NCI-H2107 treated with DMSO at 0.1 percent for 48 hours (cell line): ENCODE measurements at regions not wholly inside any gene's neighbourhood (a gene's known extent, or its start where the extent isn't known, plus 50 kb on each side); places are given as distances from the start of the nearest gene placed in this dataset.
A peak's percentile ranks its signal among the peaks of the same experiment; 100 is the strongest.

Experiments
- DNase-seq: peaks from one replicate; lab custom pipeline; 2025; ENCODE audit not compliant: unreplicated experiment; lab: John Stamatoyannopoulos, UW

DNA sequence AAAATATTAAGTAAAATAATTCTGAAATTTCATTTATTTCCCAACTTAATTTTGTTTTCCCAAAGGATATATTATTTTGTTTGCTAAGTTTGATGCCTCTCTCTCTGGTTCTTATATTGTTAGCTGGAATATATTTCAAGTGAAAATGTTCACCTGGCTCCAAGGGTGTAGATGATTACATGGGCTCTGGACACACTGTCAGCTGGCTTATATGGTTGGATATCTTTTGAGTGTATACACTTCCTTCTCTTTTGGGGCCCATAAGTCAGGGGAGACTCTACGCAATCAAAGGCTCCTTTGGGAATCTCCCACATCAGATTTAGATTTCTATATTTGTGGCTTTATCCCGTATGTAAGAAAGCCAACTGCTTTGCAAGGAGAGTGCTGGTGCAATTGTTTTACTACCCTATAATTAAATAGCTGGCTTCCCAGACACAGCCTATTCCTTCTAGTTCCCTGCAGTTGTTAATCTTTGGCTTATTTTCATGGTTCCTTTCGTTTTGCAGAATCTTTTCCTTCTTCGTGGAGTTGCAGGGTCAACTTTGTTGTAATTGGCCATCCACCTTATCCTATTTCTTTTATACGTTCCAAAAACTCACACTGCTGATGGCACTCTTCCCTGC, 225.7 kb downstream of the DPH6 start:
- no peak for DNase-seq

DNA sequence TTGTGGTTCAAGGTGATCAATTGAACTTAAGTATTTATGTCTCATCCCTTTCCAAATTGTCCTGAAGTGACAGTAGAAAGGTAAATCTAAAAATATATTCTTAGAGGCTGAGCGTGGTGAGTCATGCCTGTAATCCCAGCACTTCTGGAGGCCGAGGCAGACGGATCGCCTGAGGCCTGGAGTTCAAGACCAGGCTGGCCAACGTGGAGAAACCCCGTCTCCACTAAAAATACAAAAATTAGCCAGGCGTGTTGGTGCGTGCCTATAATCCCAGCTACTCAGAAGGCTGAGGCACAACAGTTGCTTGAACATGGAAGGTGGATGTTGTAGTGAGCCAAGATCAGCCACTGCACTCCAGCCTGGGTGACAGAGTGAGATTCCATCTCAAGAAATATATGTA, 226.6 kb downstream of the DPH6 start:
- no peak for DNase-seq

DNA sequence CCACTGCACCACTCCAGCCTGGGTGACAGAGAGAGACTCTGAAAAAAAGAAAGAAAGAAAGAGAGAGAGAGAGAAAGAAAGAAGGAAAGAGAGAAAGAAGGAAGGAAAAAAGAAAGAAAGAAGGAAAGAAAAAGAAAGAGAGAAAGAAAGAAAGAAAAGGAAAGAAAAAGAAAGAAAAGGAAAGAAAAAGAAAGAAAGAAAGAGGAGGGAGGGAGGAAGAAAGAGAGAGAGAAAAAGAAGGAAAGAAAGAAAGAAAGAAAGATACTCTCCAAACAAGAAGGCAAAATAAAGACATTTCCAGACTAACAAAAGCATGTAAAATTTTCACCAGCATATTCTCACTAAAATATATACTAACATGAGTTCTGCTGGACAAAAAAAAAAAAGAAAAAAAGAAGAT, 228.7 kb downstream of the DPH6 start:
- DNase-seq, result no peak

DNA sequence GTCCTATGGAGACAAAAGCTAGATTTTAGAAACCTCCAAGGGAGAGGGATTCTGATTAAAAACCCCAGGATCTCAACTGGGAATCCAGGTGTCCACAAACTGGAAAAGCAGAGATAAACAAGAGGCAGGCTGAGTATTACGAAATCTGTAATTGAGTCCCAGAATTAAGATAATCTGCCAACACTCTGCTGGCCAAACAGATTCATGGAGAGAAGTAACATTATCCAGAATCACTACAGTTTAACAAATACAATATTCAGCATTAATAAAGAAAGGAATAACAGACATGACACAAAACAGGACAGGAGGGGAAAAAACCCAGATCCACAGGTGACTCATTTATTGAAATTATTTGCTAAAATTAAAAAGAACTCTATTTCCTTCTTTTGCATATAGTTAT, 227.2 kb upstream of the NANOGP8 start:
- DNase-seq, result no peak

DNA sequence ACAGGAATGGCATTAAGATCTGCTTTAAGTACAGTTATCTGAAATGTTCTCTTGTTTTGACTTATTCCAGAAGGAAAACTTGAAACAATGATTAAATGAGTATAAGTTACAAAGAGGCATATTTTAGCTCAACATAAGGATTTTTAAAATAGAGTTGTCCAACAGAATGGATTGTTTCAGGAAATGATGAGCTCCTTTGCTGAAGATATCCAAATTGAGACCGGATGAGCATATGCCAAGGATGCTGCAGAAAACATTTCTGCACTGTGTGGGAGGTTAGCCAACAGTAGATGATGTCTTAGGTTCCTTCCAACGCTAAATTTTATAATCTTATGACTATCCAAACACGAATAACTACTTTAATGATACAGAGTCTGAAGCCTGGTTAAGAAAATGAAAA, 226.5 kb upstream of the NANOGP8 start:
- no peak for DNase-seq

DNA sequence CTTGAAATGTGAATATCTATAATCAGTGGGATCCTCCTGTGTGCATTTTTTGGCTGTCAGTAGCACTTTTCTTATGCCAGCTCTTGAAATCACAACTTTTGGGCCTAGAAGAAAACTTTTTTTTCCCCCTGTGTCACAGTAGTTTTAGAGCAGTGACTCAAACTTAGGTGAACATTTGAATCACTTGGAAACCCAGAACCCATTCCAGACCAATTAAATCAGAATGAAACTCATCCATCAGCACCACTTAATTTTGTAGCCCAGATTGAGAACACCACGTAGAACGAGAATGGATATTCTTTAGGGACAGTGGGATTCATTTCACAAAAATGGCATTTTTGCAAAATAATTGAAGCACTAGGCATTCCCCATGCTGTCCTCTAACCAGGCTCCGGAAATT, 224.8 kb upstream of the NANOGP8 start:
- no peak for DNase-seq

DNA sequence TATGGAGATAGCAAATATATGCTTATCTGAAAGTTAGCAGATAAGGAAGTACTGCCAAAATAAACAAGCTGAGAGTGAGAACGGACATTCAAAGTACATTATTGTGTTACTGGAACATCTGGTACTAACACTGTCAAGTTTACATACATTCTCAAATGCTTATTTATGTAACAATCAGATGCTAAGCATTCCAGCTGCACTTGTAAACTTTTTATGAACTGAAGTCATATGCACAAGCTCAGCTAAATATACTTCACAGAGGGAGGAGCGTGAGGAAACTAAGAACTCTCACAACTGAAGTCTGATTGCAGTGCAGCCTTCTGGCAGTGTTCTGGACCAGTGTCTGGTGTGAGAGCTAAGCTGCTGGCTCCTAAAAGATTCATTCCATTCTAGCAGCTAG, 223.7 kb upstream of the NANOGP8 start:
- DNase-seq, result no peak

DNA sequence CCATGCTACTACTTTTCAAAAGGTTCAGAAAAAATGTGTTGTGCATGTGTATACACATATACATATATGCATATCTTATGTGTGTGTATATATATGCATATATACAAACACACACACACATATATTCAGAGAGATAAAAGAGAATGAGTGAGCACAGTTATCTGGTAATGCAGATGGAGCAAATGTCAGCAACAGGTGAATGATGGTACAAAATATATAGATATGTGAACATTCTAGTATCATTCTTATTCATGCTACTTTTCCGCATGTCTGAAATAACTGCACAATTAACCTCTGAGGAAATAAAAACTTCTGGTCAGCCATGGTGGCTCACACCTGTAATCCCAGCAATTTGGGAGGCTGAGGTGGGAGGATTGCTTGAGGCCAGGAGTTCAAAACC, 222.6 kb upstream of the NANOGP8 start:
- no peak for DNase-seq

DNA sequence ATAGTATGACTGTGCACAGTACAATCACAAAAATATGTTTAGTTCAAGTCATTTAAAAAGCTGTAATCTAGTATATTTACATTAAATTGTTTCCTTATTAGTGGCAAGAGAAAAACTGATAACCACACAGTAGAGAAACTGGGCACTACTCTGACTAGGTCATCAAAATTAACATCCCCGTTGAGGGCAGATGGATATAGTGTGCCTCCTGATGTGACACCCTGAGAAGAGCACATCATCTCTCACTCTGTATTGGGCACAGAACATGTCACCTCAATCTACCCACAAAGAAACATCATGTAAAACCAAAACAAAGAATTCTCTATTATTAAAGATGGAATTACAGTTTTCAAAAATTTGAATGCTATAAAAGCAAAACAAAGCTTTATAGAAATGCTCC, 221.9 kb upstream of the NANOGP8 start:
- DNase-seq, result no peak

DNA sequence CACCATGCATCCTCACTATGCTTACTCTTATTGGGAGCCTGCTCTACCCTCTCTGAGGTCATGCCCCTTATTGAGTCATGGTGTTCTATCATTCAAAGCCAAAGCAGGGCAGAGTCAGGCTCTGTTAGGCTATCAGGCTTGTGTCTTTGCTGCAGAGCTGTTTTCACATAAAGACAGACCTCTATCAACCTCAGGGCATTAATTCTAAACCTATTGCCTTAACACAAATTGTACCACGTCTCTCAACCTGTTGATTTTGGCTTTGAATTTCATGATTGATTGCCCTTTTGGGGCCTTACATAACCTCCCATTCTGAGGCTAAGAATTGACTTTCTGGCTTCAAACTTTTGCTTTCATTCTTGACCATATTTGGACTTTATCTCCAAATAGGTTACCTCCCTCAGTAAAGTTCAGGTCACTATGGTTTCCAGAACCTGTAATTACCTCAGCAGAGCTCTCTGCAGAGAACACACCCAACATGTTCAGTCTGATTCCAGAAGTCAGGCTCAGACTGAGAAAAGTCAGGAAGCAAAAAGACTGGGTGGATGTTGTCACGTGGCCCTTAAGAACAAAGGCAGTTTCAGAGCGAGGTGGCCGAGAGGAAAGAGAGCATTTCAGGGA, 221.4 kb upstream of the NANOGP8 start:
- no peak for DNase-seq

DNA sequence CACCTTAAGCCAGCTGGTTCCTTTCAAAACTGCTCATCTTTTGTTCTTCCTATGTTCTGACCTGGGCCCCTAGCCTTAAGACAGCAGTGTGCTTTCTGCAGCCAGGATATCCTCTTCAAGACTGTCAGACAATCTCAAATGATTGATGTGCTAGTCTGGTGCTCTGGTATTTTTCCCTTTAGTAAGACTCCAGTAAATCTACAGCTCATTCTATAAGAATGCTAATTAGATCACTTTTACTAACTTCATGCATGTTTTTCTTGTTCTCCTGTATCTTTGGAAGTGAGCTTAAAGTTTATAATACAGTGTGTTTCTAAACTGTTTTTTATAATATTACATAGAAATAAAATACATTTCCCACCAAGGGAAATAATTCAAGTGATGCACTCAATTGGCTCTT, 220.9 kb upstream of the NANOGP8 start:
- DNase-seq, result no peak

DNA sequence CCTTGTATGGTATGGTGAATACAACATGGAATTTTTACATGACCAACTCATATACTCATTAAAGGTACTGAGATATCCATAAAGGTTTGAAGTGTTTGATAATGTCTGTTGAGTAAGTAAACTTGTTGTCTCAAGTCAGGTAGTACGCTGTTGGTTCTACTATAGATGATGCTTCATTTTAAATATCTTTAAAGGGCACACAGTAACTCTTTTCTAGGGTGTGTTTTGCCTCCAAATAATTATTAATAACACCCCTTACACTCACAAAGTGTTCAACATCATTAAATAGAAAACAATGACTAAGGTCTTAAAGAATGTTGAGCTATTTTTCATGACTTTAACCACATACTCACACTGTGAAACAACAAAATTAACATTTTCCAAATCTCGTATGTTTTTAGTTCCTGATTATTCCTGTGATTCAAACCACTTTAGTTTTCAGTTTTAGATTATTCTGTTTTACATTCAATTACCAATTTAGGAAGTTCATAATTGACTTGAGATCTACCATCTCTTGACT, 220.0 kb upstream of the NANOGP8 start:
- no peak for DNase-seq

DNA sequence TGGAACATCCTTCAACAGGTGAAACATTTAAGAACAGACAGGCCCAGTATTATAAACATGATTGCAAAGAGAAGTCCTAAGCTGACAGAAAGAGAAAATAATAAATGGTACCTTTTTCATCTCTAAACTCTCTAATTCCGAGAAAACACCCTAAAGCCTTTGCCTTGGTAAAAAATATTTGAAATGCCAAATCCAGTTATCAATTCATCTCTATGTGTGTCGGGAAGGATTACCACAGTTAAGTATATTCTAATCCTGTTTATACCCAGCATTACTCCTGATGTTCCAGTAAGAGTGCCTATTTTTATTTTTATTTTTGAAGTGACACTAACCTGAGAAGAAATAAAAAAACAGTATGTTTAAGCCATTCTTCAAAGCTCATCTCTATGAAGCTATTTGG, 219.3 kb upstream of the NANOGP8 start:
- DNase-seq, result no peak

DNA sequence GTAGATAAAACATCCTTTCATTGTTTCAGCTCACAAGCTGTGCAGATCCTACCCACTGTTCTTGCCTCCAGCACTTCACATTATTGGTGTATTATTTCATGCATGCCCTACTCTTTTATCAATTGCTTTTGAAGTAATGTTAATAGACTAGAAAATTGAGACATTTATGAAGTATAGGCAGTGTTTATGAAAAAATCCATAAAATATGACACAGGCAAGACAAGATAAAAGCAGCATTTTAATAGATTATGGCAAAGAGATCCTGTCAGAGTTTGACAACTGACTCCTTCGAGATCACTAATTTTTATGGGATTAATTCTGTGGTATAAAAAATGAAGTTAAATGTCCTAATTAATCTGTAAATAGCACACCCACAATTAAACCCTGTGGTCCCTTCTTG, 217.2 kb upstream of the NANOGP8 start:
- DNase-seq, result no peak

DNA sequence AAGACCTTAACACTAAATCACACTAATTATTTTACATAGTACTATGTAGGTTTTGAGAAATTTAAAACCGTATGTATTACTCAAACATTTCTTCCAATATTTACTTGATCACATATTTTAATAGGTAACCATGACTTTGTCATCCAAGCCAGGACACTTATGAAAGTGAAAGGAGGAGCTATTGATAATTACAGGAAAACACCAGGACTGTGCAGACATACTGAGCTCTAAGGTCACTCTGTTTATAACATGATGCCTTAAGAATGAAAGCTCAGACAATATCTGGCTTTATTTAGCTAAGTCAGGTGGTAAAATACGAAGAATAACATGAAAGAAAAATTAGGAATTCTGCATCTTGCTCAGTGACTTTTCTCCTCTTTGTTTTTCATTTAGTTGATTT, 216.0 kb upstream of the NANOGP8 start:
- no peak for DNase-seq

DNA sequence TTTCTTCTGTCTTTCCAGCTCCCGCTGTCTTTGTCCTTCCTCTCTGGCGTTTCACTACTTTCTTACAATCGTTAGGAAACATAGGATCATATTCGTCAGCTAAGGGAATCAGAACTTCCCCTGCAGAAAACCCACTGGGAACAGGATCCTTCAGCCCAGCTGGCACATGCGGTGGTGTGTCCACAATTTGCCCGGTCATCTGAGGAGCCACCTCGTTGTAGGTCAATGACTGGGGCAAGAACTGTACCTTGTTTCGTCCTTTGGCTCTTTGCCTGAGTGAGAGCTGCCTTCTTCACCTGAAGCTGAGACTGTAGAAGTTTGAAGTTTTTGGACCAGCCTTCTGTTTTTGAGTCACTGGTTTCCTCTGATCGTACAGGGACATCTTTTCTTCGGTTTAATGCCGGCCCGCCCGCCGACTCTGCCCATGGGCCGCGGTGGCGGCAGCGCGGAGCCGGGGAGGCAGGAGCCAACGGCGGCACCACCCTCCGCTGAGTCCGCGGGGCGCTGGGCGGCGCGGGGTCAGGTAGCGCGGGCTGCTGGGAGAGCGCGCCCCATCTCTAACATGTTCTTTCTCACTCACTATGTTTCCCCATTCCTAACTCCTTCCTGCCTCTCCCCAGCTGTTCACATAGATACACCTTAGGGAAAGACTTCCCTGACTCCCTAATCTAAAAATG, 214.1 kb upstream of the NANOGP8 start:
- no peak for DNase-seq

DNA sequence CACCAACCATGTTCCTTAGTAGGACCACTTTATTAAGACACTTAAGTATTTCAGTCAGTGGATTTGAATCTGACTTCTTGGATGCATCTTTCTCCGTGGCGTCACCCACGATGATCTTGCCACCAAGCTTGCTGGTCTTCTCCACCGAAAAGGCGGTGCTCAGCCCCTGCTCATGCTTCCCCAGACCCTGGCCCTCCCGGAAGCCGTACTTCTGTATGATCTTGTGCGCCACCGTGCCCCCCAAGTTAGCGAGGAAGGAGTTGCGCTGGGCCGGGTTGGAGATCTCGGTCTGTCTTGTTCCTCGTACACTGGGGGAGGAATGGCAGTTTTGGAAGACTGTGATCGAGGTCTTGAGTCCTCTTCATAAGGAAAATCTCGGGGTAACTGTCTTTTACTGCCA, 213.4 kb upstream of the NANOGP8 start:
- DNase-seq, result no peak

DNA sequence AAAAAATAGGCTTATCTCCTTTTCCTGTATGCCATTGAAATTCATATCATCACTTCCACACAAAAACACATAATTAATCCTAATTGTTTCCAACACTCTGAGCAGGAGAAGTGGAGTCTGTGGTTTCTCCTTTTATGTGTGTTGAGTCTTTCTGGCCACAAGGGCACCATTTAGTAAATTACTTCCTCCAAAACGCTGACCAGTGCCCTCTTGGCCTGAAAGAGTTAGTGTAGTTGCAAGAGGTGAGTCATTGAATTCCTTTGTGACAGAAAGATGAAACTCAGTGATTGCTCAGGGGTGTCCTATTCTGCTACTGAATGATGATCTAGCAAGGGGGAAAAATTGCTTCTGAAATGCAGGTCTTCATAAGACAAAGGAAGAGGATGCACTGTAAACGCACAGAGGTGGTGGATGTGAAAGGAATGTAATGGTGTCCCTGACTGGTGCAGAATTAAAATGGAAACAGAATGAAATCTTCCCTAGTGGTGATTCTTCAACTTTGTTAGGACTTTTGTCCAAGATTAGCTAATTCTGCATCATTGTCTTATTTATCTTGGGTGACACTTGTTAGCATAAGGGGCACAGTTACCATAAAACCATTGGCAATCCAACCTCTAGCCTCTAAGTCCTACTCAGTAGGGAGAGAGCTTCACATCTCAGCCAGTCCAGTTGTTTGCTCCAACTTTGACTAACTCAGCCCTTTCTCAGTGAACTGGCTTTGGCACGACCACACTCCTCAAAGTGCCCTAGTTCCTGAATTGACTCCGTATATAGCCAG, 208.4 kb upstream of the NANOGP8 start:
- DNase-seq, result no peak

DNA sequence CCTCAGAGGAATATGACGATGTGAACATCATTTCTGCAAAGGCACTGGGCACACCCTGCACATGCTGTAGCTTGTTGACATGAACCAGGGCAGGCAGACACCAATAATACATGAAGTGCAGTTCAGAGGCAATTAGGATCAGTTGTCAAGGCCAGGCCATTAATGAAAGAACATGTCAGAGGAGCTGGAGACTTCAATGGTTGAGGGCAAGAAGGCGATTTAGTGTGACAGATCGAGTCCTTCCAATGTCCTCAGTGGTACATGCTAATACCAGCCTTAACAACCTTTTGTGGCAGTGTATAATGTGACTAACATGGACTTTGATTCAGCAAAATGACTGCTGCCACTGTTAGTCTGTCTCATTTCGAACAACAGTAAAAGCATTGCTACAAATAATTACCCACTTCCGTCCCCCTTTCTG, 205.2 kb upstream of the NANOGP8 start:
- no peak for DNase-seq

DNA sequence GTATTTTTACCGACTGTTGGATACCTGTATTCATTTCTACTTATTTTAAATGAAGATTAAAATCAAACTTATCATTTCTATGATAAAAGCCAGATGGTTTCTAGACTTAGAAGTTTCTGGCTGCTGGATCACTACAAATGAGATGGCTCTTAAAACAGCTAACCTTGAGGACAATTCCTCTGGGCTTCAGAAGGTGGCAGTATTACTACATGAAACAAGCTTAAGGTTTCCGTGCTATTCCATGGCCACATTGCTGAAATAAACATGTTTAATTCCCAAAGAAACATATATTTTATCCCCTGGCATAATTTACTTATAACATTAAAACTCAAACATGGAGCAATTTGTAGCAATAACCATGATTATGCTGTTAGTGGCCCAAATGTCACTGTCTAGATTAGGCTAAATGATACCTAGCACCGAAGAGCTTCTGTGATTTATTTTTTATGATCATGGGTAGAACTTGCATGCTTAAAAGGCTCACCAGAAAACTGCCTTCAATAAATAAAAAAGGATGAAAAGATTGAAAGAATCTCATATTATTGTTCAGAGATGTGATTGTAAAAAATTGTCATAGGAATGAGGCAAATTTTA, 204.0 kb upstream of the NANOGP8 start:
- DNase-seq, result peak; percentile 21

DNA sequence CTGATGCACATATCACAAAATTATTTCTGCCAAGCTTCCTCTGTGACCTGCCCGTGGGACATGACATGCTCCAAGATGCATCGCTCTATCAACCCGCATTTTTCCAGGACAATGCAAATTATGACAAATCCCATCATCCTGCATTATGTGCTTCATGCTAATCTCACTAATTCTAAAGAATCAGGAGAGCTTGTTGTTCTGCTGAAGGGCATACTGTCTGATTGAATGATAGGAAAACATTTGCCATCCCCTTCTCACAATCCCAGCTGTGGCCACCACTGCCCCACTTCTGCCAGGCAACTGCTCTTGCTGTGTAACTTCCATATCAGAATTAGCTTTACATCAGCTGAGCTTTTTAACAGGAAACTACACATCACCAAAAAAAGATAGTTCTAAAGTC, 203.5 kb upstream of the NANOGP8 start:
- DNase-seq, result no peak
